Ovary (tissue), 7 donors: ENCODE measurements at regions not wholly inside any gene's neighbourhood (a gene's known extent, or its start where the extent isn't known, plus 50 kb on each side); places are given as distances from the start of the nearest gene placed in this dataset.

Experiments
- DNase-seq, 5 donors: peaks; one replicate each; pipeline ENCODE4 v3.0.0-alpha.2; 2019 to 2020
- H3K27ac ChIP-seq, 2 donors: fragments of 200-600 bp; one replicate each; pipeline versions ENCODE4 v1.5.1 to v1.8.0; 2019 to 2022
- H3K27me3 ChIP-seq: fragments of 200-600 bp; one replicate; pipeline ENCODE4 v1.8.0; 2022
- H3K36me3 ChIP-seq: fragments of 200-600 bp; sonication (generic); one replicate; pipeline ENCODE4 v1.5.1; 2019
- H3K4me1 ChIP-seq: one replicate; pipeline ENCODE4 v1.8.1; 2013; ENCODE audit warnings: mild to moderate bottlenecking, moderate library complexity; ENCODE audit not compliant: insufficient read depth
- H3K4me3 ChIP-seq: fragments of 200-600 bp; sonication (generic); one replicate; pipeline ENCODE4 v1.5.1; 2017
- H3K9me3 ChIP-seq, 2 donors: fragments of 200-600 bp in 1 of 2; sonication (generic) in 1 of 2; one replicate each; pipeline versions ENCODE4 v1.5.1 to v1.8.1; 2013 to 2019; ENCODE audit warnings: mild to moderate bottlenecking in 1 of 2, moderate library complexity in 1 of 2
- EP300 ChIP-seq: sonication (generic); formaldehyde crosslinking; IDR thresholded peaks from one replicate; pipeline ENCODE4 v1.6.1; 2017; ENCODE audit warnings: antibody characterized with exemption
- POLR2A ChIP-seq: fragments of 450-650 bp; IDR thresholded peaks from one replicate; pipeline ENCODE4 v1.6.1; 2017; ENCODE audit warnings: antibody characterized with exemption, mild to moderate bottlenecking, moderate library complexity
- WGBS, 3 donors: extraction: QIAGEN DNeasy Blood & Tissue Kit in 1 of 3; methylation state at CpG; one replicate each; pipeline versions ENCODE4 v1.1.5 to v1.1.7; 2013 to 2017; 5-methylcytosine and 5-hydroxymethylcytosine counted together
- intact Hi-C, 4 donors: fragments of 100-400 bp; cut with DNase I; formaldehyde crosslinking; loops; one replicate each; pipeline versions ENCODE4 v1.11.0 to v1.15.1; 2022 to 2023
- TF ChIP-seq, protein P1 (sequence below), 3 donors: fragments of 450-650 bp in 2 of 3; fragments of 200-600 bp in 1 of 3; IDR thresholded peaks; one replicate each; pipeline versions ENCODE4 v1.5.1 to v1.8.0; 2016 to 2022; ENCODE audit warnings: antibody characterized with exemption in 3 of 3, mild to moderate bottlenecking in 1 of 3
- donor health status: DM: no; HTN: no; CAD: no; lungs with moderate emphysema.
- donor health status: DM: no; HTN: no; CAD: no.
- donor health status: Bipolar disorder and iron deficiency.
- donor health status: DM: no; HTN: no; CAD: no.
- donor health status: DM: yes; HTN: yes; CAD: no.

DNA sequence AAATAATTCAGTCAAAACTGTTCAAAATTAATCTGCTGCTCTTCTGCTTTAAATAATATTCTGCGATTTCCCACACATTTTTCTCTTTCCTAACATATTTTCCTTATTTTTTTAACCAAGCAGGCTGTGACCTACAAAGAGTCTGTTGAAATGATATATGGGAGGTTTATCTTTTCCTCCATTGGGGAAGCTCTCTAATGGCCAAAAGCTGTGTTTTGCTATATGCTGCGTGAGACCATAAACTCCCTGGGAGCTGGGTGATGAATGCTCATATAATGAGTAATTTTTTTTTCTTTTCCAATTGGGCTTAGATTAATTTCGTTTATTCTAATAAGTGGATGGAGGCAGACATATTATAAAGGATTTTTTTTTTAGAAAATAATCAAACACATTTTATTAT is 72.2 kb upstream of the MAP2 start:
- no peaks in the 10 kb centered on the region for H3K4me1 ChIP-seq
- H3K27me3 ChIP-seq = no peaks in the 10 kb centered on the region
- no peak overlapping the region for H3K4me3 ChIP-seq
- WGBS, 3 donors = 8 to 12% (median 9%) methylated on average over 3 of the region's 3 CpGs
- no peaks in the 10 kb centered on the region for H3K9me3 ChIP-seq
- intact Hi-C loops = no loop called here
- no peaks in the 10 kb centered on the region for H3K36me3 ChIP-seq
- no peak for DNase-seq
- TF ChIP-seq, protein P1, sequence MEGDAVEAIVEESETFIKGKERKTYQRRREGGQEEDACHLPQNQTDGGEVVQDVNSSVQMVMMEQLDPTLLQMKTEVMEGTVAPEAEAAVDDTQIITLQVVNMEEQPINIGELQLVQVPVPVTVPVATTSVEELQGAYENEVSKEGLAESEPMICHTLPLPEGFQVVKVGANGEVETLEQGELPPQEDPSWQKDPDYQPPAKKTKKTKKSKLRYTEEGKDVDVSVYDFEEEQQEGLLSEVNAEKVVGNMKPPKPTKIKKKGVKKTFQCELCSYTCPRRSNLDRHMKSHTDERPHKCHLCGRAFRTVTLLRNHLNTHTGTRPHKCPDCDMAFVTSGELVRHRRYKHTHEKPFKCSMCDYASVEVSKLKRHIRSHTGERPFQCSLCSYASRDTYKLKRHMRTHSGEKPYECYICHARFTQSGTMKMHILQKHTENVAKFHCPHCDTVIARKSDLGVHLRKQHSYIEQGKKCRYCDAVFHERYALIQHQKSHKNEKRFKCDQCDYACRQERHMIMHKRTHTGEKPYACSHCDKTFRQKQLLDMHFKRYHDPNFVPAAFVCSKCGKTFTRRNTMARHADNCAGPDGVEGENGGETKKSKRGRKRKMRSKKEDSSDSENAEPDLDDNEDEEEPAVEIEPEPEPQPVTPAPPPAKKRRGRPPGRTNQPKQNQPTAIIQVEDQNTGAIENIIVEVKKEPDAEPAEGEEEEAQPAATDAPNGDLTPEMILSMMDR (IDR thresholded peaks at IDR 0.05) = no peak
- no peak for TF ChIP-seq POLR2A
- TF ChIP-seq EP300 = no peak
- no peak overlapping the region for H3K27ac ChIP-seq

DNA sequence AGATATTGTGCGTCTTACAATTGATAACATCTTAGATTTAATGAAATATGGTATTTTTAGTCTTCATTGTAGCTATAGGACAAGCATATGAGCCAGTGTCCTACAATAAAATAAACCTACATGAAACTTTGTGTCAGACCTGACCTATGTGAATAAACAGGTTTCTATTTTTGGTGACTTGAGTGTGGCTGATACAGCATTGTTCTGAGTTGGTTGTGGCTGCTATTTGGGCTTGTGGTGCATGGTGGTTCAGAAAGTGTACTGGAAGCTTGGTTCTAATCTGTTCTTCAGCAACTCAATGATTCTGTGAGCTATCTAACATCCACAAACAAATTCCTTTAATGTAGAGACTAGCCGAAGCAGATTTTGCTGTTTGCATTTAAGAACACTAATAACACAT is 64.9 kb upstream of the MAP2 start:
- WGBS, 3 donors = 60 to 81% (median 63%) methylated on average over 2 of the region's 2 CpGs
- intact Hi-C loops = no loop called here
- Histone ChIP-seq H3K27ac (no peak overlapping the region), H3K27me3 (no peaks in the 10 kb centered on the region), H3K36me3 (no peaks in the 10 kb centered on the region), H3K4me3 (no peak overlapping the region), H3K4me1 (no peaks in the 10 kb centered on the region), H3K9me3 (no peaks in the 10 kb centered on the region)
- DNase-seq = no peak
- TF ChIP-seq, protein P1 (IDR thresholded peaks at IDR 0.05) = no peak
- TF ChIP-seq POLR2A (no peak), EP300 (no peak)

- no peaks in the 10 kb centered on the region for H3K27me3 ChIP-seq
- H3K4me3 ChIP-seq = no peak overlapping the region
- TF ChIP-seq EP300 = no peak
- TF ChIP-seq, protein P1 (IDR thresholded peaks at IDR 0.05) = no peak
- TF ChIP-seq POLR2A = no peak
- WGBS, 3 donors = 92 to 97% (median 94%) methylated on average over 1 of the region's 1 CpG
- H3K9me3 ChIP-seq = no peaks in the 10 kb centered on the region
- intact Hi-C loops = no loop called here
- H3K36me3 ChIP-seq = no peaks in the 10 kb centered on the region
- no peak for DNase-seq
- peaks cover 2% of the 10 kb centered on the region for H3K4me1 ChIP-seq
- no peak overlapping the region for H3K27ac ChIP-seq
Measured at GRCh38 chr2:209367075-209367747, 56.6 kb upstream of the MAP2 start.

GRCh38 chr2:209368406-209368805 is 55.4 kb upstream of the MAP2 start:
- TF ChIP-seq POLR2A = no peak
- TF ChIP-seq, protein P1 (IDR thresholded peaks at IDR 0.05) = no peak
- no peak for TF ChIP-seq EP300
- H3K36me3 ChIP-seq = no peaks in the 10 kb centered on the region
- H3K9me3 ChIP-seq = no peaks in the 10 kb centered on the region
- no peak overlapping the region for H3K4me3 ChIP-seq
- 9 to 23% (median 15%) methylated on average over 2 of the region's 2 CpGs for WGBS, 3 donors
- no peaks in the 10 kb centered on the region for H3K27me3 ChIP-seq
- intact Hi-C loops = no loop called here
- DNase-seq = no peak
- H3K4me1 ChIP-seq = peaks cover 2% of the 10 kb centered on the region
- no peak overlapping the region for H3K27ac ChIP-seq
